ENCODE measurements at regions not wholly inside any gene's neighbourhood (a gene's known extent, or its start where the extent isn't known, plus 50 kb on each side); places are given as distances from the start of the nearest gene placed in this dataset.
A peak's percentile ranks its signal among the peaks of the same experiment; 100 is the strongest.

DNA sequence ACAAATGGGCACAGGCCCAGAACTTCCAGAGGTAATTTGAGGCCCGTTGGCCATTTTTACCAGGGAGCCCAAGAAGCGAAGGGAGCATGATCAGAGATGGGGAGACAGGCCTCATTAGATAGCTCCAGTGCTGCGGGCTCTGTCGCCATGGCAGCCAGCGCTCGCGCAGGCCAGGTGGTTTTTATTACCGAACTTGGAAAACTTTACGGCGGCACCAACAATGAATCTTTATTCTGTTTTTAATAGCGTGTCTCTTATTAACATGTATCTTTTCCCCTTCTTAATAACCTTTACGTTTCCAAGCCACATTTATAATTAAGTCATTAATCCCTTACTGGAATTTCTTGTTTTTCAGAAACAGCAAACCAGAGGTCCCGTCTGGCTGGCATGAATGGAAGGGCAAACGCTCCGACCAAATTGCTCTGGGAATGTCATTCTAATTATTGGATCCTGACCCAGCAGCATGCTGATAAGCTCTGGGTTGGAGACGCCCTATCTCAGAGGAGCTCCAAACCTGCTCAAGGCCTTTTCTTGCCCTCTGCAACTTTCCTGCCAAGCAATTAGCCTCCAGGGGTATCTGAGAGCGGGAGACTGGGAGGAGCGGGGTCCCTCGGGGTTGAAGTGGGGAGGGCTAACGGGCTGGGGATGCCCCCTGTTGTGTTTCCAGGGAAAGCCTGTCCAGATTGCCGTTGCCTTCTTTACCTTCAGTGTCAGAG lies 256.4 kb downstream of the TLE3 start:
- H3K4me1 ChIP-seq, result peaks cover 8% of the 10 kb centered on the region
- no peaks in the 10 kb centered on the region for H3K36me3 ChIP-seq
- no peaks in the 10 kb centered on the region for H3K27me3 ChIP-seq
- peak overlapping the region; percentile 6 for H3K4me3 ChIP-seq (ENCODE audit: low read depth, low read length)
- TF ChIP-seq, protein P1, sequence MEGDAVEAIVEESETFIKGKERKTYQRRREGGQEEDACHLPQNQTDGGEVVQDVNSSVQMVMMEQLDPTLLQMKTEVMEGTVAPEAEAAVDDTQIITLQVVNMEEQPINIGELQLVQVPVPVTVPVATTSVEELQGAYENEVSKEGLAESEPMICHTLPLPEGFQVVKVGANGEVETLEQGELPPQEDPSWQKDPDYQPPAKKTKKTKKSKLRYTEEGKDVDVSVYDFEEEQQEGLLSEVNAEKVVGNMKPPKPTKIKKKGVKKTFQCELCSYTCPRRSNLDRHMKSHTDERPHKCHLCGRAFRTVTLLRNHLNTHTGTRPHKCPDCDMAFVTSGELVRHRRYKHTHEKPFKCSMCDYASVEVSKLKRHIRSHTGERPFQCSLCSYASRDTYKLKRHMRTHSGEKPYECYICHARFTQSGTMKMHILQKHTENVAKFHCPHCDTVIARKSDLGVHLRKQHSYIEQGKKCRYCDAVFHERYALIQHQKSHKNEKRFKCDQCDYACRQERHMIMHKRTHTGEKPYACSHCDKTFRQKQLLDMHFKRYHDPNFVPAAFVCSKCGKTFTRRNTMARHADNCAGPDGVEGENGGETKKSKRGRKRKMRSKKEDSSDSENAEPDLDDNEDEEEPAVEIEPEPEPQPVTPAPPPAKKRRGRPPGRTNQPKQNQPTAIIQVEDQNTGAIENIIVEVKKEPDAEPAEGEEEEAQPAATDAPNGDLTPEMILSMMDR (IDR thresholded peaks at IDR 0.05; ENCODE audit: low read depth, low read length), result no peak
- H3K9me3 ChIP-seq, result no peaks in the 10 kb centered on the region; the same call in 1 of the 2 replicates
- DNase-seq, result peak; percentile 56

DNA sequence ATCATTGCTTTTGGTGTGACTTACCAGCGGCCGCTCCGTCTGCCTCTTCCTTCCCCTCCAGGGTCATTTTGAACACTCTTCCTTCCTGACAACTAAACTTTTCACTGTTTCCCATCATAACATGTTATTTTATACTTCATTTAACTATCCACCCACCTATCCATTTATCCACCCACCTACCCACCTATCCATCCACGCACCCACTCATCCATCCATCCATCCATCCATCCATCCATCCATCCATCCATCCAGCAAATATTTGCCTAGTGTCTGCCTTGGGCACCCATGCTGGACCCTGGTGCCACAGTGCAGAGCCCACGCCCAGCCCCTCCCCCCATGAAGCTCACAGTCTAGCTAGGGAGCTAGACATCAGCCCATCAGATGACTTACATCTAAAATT lies 254.9 kb downstream of the TLE3 start:
- Histone ChIP-seq H3K27me3 (no peaks in the 10 kb centered on the region), H3K4me3 (ENCODE audit: low read depth, low read length) (no peak overlapping the region), H3K9me3 (no peaks in the 10 kb centered on the region; the same call in 1 of the 2 replicates), H3K36me3 (no peaks in the 10 kb centered on the region), H3K4me1 (peaks cover 8% of the 10 kb centered on the region)
- no peak for DNase-seq
- TF ChIP-seq, protein P1 (IDR thresholded peaks at IDR 0.05; ENCODE audit: low read depth, low read length), result no peak

DNA sequence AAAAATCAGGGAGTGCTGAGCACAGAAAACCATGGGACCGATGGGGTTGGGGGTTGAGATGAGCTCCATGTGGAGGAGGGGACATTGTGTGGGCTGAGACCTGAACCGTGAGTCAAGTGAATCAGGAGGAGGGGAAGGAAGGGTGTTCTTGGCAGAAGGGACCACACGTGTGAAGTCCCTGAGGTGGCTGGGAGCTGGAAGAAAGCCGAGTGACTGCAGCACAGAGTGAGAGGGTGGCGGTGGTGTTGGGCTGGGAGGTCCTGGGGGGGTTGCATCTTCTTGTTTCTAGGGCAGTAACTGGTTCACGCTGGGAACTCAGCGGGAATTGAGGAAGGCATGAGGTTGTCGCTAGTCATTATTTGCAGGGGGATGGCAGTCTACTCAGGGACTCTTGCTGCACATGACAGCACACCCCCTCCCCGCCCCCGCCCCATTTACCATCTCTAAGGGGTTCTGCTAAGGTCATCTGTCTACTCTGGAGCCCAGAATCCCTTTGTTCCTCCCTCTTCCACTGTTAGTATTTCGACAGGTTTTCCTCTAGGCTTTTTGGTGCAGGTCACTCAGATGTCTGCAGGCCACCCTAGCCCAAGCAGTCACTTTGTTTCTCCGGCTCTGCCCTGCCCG lies 254.3 kb downstream of the TLE3 start:
- H3K36me3 ChIP-seq, result no peaks in the 10 kb centered on the region
- no peaks in the 10 kb centered on the region for H3K27me3 ChIP-seq
- no peak for DNase-seq
- TF ChIP-seq, protein P1 (IDR thresholded peaks at IDR 0.05; ENCODE audit: low read depth, low read length), result no peak
- H3K4me3 ChIP-seq (ENCODE audit: low read depth, low read length), result no peak overlapping the region
- peaks cover 11% of the 10 kb centered on the region for H3K4me1 ChIP-seq
- H3K9me3 ChIP-seq, result no peaks in the 10 kb centered on the region; the same call in 1 of the 2 replicates

DNA sequence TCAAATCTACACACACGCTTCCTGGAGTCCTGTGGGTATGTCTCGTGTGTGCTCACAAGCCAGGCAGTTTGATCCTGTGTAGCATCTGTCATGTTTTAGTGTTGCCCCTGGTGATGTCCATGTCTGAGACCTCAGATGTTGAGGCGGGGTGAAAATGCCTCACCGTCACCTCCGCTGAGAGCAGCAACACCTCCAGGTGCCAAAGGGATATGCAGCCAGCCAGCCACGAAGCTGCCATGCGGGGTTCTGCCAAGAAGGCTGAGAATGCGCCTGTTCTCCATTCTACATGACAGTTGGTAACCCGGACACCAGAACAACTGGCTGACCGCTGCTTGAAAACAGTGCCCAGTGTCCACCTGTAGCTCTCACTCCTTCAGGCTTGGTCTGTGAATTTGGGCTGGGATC lies 253.8 kb downstream of the TLE3 start:
- H3K36me3 ChIP-seq, result no peaks in the 10 kb centered on the region
- TF ChIP-seq, protein P1 (IDR thresholded peaks at IDR 0.05; ENCODE audit: low read depth, low read length), result no peak
- no peak overlapping the region for H3K4me3 ChIP-seq (ENCODE audit: low read depth, low read length)
- peaks cover 16% of the 10 kb centered on the region for H3K4me1 ChIP-seq
- DNase-seq, result no peak
- H3K27me3 ChIP-seq, result no peaks in the 10 kb centered on the region
- H3K9me3 ChIP-seq, result no peaks in the 10 kb centered on the region; the same call in 1 of the 2 replicates

DNA sequence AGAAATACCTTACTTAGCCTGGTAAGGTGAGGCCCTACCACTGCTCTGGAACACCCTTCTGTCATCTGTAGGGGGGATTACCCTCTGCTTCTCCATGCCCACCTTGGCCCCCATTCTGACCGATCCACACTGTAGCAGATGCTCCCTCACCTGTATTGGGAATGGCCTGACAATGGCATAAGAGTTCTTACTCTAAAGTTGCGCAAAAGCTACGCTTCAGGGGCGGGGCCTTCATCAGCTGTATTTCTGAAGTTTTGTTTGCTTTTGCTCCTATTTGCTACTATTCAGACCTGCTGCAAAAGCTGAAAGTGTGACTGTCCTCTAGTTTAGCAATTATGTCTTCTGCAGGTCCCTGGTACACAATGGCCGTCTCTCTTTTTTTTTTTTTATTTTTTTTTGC lies 252.6 kb downstream of the TLE3 start:
- no peak for DNase-seq
- no peaks in the 10 kb centered on the region; the same call in 1 of the 2 replicates for H3K9me3 ChIP-seq
- H3K4me1 ChIP-seq, result peaks cover 21% of the 10 kb centered on the region
- H3K36me3 ChIP-seq, result no peaks in the 10 kb centered on the region
- TF ChIP-seq, protein P1 (IDR thresholded peaks at IDR 0.05; ENCODE audit: low read depth, low read length), result no peak
- H3K27me3 ChIP-seq, result no peaks in the 10 kb centered on the region
- H3K4me3 ChIP-seq (ENCODE audit: low read depth, low read length), result no peak overlapping the region

DNA sequence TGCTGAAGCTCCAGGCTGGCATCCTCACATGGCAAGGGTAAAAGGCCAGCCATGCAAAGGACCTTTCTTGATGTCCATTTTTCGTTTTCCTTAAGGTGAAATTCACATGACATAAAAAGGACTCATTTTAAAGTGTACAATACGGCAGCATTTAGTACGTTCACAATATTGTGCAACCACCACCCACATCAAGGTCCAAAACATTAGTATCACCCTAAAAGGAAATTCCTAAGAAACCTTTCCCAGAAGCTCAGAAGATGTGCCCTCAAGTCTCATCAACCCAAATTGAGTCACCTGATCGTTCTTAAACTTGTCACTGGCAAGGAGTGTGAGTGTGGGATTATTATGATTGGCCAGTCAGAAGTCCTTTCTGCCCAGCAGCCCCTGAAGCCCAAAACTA lies 250.1 kb downstream of the TLE3 start:
- Histone ChIP-seq H3K36me3 (no peaks in the 10 kb centered on the region), H3K9me3 (no peaks in the 10 kb centered on the region), H3K4me1 (peaks cover 13% of the 10 kb centered on the region), H3K27me3 (no peaks in the 10 kb centered on the region), H3K4me3 (ENCODE audit: low read depth, low read length) (no peak overlapping the region)
- no peak for DNase-seq
- TF ChIP-seq, protein P1 (IDR thresholded peaks at IDR 0.05; ENCODE audit: low read depth, low read length), result no peak

Data from BE2C (cell line).